Hippocampal formation (tissue), 2 donors: ENCODE measurements at regions not wholly inside any gene's neighbourhood (a gene's known extent, or its start where the extent isn't known, plus 50 kb on each side); places are given as distances from the start of the nearest gene placed in this dataset.

Experiments used
- DNase-seq, 2 donors: peaks; one replicate each; lab custom pipeline; 2025; lab: John Stamatoyannopoulos, UW

DNA sequence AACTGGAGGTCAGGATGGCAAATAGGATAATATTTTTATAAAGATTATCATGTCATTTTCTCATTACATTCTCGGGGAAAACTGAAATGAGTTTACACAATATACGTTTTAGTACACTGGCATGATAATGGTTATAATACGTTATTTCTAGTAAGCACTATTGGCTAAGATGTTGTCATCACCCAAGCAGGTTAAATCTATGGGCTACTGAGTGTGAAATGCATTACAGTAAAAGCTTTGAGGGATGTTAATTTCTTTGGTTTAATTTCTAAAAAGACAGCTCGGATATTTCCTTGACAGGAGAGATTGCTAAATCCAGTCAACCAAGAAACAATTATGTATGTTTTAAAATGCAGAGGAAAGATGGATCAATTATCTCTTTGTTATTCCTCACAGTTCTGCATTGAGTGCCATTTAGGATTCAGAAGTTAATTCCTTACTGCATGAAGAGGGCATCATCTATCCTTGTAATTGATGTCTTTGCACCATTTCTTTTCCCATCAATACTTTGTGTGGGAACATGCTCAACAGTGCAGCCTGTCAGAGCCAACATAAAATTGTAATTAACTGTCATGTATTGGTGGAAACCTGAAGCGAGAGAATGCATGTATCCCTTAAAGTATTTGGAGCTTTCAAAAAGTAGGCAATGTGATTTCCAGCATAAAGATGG lies 222.4 kb upstream of the ZP4 start:
- DNase-seq: no peak

DNA sequence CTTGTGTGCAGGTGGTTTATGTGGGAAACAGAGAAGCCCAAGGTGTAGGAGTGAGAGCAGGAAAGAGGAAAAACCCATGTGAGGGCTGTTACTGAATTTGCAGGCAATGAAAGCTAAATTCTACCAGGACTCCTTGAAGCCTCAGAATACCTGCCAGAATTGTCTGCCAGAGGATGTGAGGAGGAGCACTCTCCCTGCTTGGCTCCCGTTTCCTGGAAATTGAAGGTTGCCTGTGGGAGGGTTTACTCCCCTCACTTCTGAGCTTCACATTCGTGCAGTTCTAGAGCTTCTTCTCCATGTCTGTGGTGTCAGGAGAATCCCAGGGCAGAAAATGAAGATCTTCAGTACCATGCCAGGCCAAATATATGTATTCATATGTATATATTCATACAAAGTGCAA lies 220.8 kb upstream of the ZP4 start:
- no peak for DNase-seq

DNA sequence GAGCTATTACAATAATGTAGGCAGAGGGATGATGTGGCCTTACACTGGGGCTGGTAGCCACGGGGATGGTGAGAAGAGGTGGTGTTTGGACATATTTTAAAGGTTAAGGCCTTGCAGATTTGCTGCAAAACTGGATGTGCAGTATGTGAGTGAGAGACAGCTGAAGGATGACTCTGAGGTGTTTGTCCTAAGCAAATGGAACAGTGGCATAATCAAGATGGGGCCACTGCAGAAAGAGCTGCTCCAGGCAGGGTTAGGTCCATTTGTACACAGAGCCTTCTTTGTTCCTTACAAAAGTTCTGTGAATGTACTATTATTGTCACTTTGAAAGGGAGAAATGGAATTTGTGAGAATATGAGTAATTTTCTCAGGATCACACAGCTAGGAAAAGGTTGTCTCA lies 220.4 kb upstream of the ZP4 start:
- DNase-seq: no peak

DNA sequence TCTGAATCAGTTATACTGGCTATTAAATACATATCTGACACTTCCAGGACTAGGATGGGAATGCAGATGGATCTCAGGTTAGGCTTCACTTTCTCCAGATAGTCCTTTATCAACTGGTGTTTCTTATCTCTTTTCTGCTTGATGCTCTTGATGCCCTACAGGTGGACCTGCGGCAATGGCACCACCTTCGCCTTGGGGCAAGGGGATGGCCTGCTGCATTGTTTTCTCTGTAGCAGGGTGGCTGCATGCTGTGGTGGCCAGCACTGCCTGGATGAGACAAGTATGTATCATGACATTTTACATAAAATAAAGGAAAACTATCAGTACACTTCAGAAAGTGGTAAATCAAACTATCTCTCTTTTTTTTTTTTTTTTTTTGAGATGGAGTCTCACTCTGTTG lies 217.7 kb upstream of the ZP4 start:
- no peak for DNase-seq

DNA sequence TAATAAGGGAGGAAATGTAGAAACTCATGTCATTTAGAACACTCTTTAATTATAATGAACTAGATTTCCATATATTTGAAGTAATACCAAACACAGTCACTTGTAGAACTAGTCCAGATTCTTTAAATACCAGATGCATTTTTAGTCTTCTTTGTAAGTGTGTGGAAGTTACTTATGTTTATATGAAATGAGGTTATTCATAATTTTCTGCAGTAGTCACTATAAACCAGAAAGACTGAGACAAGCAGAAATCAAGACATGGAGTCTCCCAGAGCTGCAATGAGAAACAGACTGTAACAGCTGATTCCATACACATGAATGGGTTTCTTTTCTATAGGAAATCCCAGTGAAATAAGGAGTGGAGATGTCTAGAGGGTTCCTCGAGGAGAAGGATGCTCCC lies 216.6 kb upstream of the ZP4 start:
- DNase-seq: no peak

DNA sequence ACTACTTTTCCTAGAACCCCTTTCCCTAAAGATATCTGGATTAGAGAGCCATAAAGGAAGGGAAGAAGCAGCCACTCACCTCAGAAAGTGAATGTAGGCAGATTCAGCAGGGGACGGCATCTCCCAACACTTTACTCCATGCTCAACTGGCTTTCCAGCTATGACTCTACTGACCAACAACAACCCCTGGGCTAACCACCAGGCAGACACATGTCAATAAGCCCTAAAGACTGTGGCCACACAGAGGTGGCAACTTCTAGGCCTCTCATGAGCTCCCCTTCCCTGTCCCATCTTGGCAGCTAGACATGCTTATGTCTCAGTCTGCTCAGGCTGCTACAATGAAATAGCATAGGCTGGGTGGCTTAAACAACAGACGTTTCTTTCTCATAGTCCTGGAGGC lies 214.0 kb upstream of the ZP4 start:
- DNase-seq: no peak

DNA sequence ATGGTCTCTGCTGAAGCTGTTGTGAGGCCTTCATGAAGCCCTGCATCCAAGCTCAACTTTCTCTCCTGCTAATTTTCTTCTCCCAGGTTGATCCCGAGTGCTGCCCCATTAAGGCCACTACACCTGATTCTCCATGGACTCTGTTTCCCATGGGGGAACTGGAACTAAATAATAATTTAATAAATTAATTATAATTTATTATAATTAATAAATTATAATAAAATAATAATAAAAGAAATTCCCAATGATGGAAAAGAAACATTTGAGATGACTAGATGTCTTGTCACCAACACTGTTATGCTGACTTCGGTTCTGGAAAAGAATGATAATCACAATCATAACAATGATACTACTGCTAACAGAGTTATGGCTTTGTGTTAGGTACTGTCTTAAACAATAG lies 211.2 kb upstream of the ZP4 start:
- DNase-seq: no peak

DNA sequence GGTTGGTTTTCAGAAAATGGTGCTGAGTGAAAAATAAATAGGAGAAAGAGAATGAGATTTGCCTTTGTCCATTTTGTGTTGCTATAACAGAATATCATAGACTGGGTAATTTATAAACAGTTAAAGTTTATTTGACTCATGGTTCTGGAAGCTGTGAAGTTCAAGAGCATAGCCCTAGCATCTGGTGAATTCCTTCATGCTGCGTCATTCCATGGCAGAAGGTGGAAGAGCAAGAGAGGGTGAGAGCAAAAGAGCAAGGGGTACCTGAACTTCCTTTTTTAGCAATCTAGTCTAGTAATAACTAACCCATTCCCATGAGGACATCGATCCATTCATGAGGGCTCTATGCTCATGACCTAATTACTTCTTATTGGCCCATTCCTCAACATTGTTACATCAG lies 209.1 kb upstream of the ZP4 start:
- DNase-seq: no peak

DNA sequence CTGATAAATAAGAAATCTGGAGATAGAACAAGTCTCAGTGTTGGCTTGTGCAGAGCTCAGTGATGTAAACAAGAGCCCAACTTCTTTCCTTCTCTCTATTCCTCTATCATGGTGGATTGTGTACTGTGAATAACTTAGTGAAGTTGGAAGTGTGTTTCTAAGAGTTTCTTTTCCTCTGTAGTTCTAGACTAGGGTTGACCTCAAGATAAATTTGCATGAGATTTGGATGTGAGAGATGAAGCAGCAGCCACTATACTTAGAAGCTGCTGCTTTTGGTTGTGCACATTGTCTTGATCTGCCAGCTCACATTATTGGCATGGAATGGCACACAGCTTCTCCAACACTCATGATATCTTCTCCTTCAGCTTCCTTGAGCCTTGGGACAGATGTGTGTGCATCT lies 198.9 kb upstream of the ZP4 start:
- DNase-seq: no peak

DNA sequence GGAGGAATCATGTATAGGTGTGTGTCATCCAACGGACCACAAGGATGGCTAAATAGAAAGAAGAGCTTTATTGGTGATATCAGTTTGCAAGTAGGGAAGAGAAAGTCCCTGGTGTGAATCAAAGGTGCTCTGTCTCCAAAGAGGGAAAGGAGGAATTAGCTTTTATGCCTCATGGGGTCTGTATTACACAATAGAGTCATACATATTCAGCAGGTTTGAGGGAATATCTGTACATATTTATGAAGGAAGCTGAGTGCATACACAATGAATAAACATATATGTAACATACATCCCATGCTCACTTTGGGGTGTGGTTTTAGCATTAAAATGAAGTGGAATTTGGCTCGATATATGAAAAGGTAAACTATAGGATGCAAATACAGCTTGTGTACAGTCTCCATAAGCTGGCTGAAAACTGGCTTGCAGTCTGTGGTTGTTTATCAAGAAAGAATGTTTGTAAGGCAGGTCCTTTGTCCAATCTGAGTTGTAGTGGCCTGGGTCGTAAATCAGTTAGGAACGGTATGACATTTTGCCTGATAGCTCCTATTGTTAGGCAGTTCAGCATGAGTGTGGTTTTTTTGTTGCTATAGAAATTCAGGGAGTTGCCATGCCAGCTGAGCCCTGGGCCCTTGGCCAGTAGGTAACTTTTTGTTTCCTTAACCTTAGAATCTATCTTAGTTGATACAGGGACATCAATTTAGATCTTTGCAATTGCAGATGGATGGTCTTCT lies 198.0 kb upstream of the ZP4 start:
- DNase-seq: no peak

DNA sequence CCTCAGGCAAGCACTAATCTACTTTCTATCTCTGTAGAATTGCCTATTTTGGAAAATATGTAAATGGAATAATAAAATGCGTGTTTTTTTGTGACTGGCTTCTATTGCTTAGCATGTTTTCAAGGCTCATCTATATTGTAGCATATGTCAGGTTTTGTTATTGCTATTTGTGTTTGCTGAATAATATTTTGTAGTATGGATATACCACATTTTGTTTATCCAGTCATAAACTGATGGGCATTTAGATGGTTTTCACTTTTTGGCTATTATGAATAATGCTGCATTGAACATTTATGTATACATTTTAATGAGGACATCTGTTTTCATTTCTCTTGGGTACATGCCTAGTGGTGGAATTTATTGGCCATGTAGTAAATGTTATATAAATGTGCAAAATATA lies 183.3 kb upstream of the ZP4 start:
- no peak for DNase-seq

DNA sequence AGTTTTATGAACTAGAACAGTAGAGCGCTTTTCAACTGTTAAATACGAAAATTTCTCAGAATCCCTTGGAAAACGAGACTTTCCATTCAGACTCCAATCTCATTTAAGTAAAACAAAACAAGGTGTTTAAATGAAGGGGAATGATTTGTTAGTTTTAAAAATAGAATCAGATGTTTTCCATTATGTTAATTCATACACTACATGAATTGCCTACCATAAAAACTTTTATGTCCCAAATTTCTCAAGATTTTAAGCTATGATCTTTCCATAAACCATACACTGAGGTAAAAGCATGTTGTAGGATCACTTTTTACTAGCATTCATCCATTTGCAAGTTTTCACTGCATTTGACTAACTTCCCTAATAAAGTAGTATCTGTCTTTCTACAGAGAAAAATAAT lies 180.3 kb upstream of the ZP4 start:
- DNase-seq: no peak

DNA sequence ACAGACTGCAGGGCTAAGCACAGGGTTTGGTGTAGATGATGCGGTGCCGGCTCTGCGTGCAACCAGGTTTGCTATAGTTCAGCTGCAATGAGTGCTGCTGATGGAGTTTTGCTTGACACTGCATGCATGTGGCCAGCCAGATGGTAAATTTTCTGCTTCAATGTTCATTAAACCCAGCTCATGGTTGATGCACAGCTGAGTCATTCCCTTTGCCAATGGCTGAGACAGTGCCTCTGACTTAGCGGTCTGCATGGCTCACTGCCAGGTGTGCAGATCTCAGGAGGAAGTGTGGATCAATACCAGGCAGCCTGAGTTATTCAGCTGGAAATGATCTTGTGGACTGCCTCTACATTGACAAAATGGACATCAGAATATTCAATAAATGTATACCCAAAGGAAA lies 172.7 kb upstream of the ZP4 start:
- DNase-seq: no peak

DNA sequence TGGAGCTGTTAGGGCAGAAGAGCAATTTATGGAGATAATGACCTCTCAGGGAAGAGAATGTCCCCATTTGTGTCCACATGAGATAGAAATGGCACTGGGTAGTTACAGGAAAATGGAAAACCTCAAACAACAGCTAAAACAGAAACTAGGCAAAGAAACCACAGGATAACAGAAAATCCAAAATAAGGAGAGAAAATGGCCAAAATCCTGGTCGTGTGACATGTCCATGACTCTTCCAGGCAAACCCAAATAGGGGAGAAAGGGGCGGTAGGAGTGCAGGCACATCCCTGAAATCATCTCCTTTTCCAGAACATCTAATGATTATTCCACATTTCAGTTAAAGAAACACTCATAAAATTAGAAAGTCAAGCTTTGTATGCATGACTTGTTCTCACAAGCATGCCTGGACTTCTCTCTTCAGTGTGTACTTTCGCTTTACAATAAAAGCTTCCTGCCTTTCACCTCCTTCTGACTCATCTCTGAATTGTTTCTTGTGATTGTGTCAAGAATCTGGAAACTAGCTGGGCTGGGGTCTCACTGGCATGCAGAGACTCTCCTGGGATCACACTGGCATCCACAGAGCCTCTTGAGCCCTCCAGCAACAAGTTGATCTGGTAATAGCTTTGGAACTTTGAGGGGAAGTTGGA lies 171.4 kb upstream of the ZP4 start:
- DNase-seq: no peak

DNA sequence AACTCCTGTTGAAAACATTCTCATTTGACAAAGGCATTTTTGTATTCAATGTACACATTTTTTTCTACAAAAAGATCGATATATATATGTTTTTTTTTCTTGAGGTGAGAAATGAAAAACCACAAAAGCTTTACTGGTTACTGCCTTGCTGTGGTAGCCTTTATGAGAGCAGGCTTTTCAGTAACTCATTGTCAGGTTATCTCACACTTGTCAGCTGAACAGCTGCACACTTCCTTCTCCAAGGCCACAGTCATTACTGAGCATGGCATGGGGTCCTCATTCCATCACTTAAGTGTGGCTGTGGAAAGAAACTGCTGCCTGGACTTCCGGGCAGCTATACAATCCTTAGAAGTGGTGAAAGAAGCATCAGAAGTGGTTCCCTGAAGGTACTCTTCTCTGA lies 169.3 kb upstream of the ZP4 start:
- DNase-seq: no peak

DNA sequence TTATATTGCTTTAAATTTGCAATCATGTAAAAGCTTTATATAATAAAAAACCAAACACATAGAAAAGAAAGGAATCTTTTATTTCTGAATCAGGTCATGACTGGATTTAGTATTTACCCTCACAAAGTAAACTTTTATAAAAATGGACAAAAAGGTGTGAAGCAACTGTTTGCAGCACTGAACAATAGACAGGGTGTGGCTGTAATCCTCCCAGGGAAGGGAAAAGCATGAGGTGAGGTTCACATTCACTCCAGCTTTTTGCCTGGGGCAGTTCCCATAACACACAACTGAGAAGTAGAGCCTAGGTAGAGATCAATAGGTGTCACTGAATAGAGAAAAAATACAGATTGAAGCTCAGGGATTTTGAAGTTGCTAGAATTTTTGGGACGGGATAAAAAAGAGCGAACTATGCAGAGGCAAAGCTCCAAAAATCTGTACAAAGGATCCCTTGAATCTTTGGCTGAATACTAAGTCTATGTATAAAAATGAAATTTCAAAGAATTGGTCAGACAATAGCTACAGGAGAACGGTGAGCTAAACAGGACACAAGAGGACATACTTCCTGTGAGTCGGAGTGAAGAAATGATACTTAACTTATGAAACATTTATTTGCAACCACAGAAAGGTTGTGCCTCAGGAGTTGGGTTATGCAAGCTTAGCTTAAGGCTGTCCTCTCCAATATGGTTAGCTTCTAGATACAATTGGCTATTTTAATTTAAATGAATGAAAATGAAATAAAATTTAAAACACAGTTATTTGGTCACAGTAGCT lies 162.0 kb upstream of the ZP4 start:
- no peak for DNase-seq

DNA sequence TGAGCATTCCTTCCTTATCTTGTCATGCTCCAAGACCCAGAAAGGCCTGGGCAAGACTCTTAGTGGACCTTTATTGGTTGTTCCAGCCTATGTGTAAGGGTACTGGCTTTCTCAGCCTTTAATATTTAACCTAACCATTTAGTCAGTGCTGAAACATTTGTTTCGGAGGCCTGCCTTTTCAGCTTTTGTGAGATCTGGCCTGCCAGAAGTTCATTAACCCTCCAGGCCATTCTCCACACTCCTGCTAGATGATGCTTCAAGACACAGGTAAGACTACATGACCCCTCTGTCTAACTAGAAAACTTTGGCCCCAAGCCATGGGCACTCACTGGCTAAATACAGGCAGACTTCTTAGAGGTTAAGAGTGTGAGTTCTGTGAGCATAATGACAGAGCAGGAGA lies 138.4 kb upstream of the ZP4 start:
- no peak for DNase-seq

DNA sequence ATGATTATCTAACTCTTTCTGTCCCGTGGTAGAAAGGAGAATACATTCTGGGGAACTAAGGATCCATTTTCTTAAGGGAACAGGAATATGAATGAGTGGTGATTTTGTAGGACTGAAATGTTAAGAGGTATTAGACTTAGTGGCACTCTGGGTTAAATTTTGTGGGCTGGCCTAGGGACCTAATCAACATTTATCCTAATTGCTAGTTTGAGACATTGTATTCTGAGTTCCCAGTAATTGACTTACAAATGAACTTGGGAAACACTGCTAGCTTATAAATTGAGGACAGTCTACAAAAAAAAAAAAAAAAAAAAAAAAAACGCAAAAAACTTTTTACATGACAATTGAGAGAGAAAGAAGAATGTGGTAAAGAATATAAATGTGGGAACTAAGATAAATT lies 136.6 kb upstream of the ZP4 start:
- DNase-seq: no peak

DNA sequence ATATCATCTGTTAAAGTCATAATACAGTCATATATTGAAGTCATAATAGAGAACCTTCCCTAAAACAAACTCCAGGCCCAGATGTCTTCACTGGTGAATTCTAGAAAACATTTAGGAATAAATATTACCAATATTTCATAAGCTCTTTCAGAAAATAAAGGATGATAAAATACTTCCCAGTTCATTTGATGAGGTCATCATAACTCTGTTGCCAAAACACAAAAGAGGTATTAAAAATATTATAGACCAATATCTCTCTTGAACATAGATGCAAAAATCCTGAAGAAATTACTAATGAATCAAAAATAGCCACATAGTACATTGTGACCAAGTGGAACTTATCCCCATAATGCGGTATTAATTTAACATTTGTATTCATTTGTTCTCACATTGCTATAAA lies 132.4 kb upstream of the ZP4 start:
- no peak for DNase-seq

DNA sequence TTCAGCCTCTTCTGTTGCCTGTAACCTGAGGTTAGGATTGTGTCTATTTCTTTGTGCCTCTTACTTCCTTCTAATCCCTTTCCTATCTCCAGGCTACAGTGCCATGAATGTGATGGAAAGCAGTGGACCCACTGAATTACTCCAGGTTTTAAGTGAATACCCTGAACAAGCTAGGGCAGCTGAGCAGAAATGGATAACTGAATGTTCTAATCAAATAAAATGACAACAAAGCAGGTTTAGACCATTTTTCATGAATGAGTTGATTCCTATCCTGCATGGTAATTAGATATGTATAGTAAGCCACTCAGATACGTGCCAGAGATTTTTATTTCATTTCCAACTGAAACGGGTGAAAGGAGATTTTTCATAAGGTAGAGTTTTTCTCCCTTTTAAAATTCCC lies 127.5 kb upstream of the ZP4 start:
- DNase-seq: no peak

DNA sequence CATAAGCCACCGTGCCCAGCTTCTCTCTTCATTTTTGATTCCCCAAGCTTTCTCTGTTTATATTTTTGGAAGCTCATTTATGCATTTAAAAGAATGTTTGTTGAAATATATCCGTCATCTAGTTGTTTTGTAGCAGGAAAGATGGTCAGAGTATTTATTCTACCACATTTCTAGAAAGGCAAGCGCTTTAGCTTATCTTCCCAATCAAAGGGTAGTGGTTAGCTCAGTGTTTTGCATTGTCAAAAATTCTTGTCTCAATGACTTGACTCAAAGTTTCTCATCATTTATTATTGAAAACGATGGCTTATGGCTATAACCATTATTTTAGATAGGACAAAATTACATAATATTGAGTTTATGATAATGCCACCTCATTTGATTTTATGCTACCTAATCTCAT lies 116.1 kb upstream of the ZP4 start:
- DNase-seq: no peak

DNA sequence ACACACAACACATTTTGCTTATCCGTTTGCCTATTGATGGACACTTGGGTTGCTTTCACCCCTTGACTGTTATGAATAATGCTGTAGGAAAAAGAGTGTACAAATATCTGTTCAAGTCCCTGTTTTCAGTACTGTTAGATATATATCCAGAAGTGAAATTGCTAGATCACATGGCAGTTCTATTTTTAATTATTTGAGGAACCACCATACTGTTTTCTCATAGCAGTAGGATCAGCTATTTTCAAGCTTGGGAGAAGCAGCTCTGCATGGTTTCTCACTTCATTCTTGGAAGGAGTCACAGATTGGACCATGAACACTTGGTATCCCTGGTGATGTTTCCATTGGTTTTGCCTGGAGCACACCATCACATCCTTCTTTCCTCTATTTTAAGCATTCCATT lies 114.4 kb upstream of the ZP4 start:
- DNase-seq: no peak

DNA sequence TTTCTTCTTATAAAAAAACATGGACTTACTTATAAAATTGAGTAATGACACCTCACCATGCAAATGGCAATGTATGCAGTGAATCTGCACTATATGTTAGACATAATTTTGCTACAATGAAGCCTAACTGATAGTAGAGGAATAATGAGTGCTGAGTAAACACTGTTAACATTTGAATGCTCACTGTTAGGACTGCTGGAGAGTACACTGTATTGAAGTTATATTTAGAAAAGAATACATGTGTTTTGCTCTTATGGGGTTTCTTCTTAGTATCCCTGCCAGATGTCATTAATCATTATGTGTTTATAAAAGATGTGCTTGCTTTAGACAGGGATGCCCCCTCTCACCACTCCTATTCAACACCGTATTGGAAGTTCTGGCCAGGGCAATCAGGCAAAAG lies 111.1 kb upstream of the ZP4 start:
- DNase-seq: no peak
